Upper lobe of left lung (tissue), 6 donors: ENCODE measurements at regions not wholly inside any gene's neighbourhood (a gene's known extent, or its start where the extent isn't known, plus 50 kb on each side); places are given as distances from the start of the nearest gene placed in this dataset.

Source experiments
- ATAC-seq, 2 donors: fragments of 200-7000 bp; cut with Tn5 transposase; one replicate each; pipeline ENCODE4 v1.9.1; 2022; ENCODE audit warnings: mild to moderate bottlenecking in 2 of 2, moderate library complexity in 2 of 2; ENCODE audit not compliant: low FRiP score in 2 of 2
- DNase-seq, 2 donors: peaks; one replicate each; pipeline ENCODE4 v3.0.0-alpha.2; 2019 to 2020
- H3K27ac ChIP-seq, 4 donors: fragments of 200-600 bp; sonication (generic); one replicate each; pipeline ENCODE4 v1.5.1; 2016 to 2019
- H3K27me3 ChIP-seq, 4 donors: fragments of 200-600 bp; sonication (generic); one replicate each; pipeline ENCODE4 v1.5.1; 2017 to 2019
- H3K36me3 ChIP-seq, 4 donors: fragments of 200-600 bp; sonication (generic); one replicate each; pipeline ENCODE4 v1.5.1; 2016 to 2019
- H3K4me1 ChIP-seq, 4 donors: fragments of 200-600 bp; sonication (generic); one replicate each; pipeline ENCODE4 v1.5.1; 2018 to 2019
- H3K4me3 ChIP-seq, 4 donors: fragments of 200-600 bp; sonication (generic); one replicate each; pipeline ENCODE4 v1.5.1; 2017 to 2019; ENCODE audit warnings: mild to moderate bottlenecking in 2 of 4, moderate library complexity in 1 of 4
- H3K9me3 ChIP-seq, 4 donors: fragments of 200-600 bp; sonication (generic); one replicate each; pipeline ENCODE4 v1.5.1; 2018 to 2019
- CTCF ChIP-seq, 6 experiments: fragments of 450-650 bp in 4 of 6; fragments of 200-600 bp in 2 of 6; sonication (generic) in 2 of 6; IDR thresholded peaks; one replicate each; pipeline ENCODE4 v1.5.1; 2016 to 2019; ENCODE audit warnings: antibody characterized with exemption in 6 of 6
- EP300 ChIP-seq, 4 donors: sonication (generic); formaldehyde crosslinking; IDR thresholded peaks; one replicate each; pipeline ENCODE4 v1.5.1; 2017; ENCODE audit warnings: antibody characterized with exemption in 4 of 4, control low read depth in 2 of 4
- POLR2A ChIP-seq, 4 donors: fragments of 450-650 bp; IDR thresholded peaks; one replicate each; pipeline ENCODE4 v1.5.1; 2016 to 2017; ENCODE audit warnings: antibody characterized with exemption in 4 of 4, mild to moderate bottlenecking in 2 of 4
- POLR2AphosphoS5 ChIP-seq, 2 donors: sonication (generic); formaldehyde crosslinking; IDR thresholded peaks; one replicate each; pipeline ENCODE4 v1.5.1; 2017; ENCODE audit warnings: antibody characterized with exemption in 2 of 2
- WGBS, 2 donors: methylation state at CpG; one replicate each; pipeline ENCODE4 v1.1.5; 2017 to 2018; 5-methylcytosine and 5-hydroxymethylcytosine counted together
- donor health status: DM: no; HTN: no; CAD: no; lungs with moderate emphysema.
- donor health status: DM: no; HTN: yes; CAD: no; lungs with severe emphysema.

GRCh38 chr2:18473241-18474181 is 86.9 kb downstream of the RDH14 start:
- H3K4me3 ChIP-seq: no peak overlapping the region
- no peak for TF ChIP-seq POLR2A (IDR thresholded peaks at IDR 0.05)
- peak; percentile 53 to 57 for TF ChIP-seq POLR2AphosphoS5 (IDR thresholded peaks at IDR 0.05)
- TF ChIP-seq EP300 (IDR thresholded peaks at IDR 0.05): no peak
- no peak for TF ChIP-seq CTCF (IDR thresholded peaks at IDR 0.05)
- peak overlapping the region in 1 of 4 donors; percentile 43 for H3K27ac ChIP-seq
- H3K36me3 ChIP-seq: no peaks in the 10 kb centered on the region
- H3K4me1 ChIP-seq: peaks cover 0 to 4% (median 0%) of the 10 kb centered on the region in 4 donors
- H3K27me3 ChIP-seq: no peaks in the 10 kb centered on the region
- DNase-seq (no peak), ATAC-seq (peak; percentile 69 to 92)
- no peaks in the 10 kb centered on the region for H3K9me3 ChIP-seq
- WGBS, 2 donors: 49 to 56% methylated on average over 9 of the region's 9 CpGs

GRCh38 chr2:18467749-18468360 is 92.6 kb downstream of the RDH14 start:
- ATAC-seq: peak in 1 of 2 donors; percentile 58
- Histone ChIP-seq H3K27me3 (no peaks in the 10 kb centered on the region), H3K4me3 (no peak overlapping the region), H3K36me3 (no peaks in the 10 kb centered on the region), H3K27ac (no peak overlapping the region), H3K9me3 (no peaks in the 10 kb centered on the region), H3K4me1 (no peaks in the 10 kb centered on the region)
- 77 to 81% methylated on average over 5 of the region's 5 CpGs for WGBS, 2 donors
- TF ChIP-seq POLR2AphosphoS5 (IDR thresholded peaks at IDR 0.05) (no peak), POLR2A (IDR thresholded peaks at IDR 0.05) (no peak), CTCF (IDR thresholded peaks at IDR 0.05) (no peak), EP300 (IDR thresholded peaks at IDR 0.05) (peak in 1 of 4 donors; percentile 15)
- no peak for DNase-seq

GRCh38 chr2:18465979-18466378 is 94.5 kb downstream of the RDH14 start:
- TF ChIP-seq EP300 (IDR thresholded peaks at IDR 0.05) (no peak), POLR2A (IDR thresholded peaks at IDR 0.05) (no peak), POLR2AphosphoS5 (IDR thresholded peaks at IDR 0.05) (no peak), CTCF (IDR thresholded peaks at IDR 0.05) (no peak)
- ATAC-seq: no peak
- 89 to 90% methylated on average over 3 of the region's 3 CpGs for WGBS, 2 donors

GRCh38 chr2:18464913-18465312 is 95.5 kb downstream of the RDH14 start:
- no peaks in the 10 kb centered on the region for H3K36me3 ChIP-seq
- no peaks in the 10 kb centered on the region for H3K4me1 ChIP-seq
- no peak overlapping the region for H3K27ac ChIP-seq
- no peaks in the 10 kb centered on the region for H3K27me3 ChIP-seq
- H3K4me3 ChIP-seq: no peak overlapping the region
- TF ChIP-seq EP300 (IDR thresholded peaks at IDR 0.05): no peak
- TF ChIP-seq POLR2A (IDR thresholded peaks at IDR 0.05): no peak
- TF ChIP-seq CTCF (IDR thresholded peaks at IDR 0.05): no peak
- TF ChIP-seq POLR2AphosphoS5 (IDR thresholded peaks at IDR 0.05): no peak
- 74 to 75% methylated on average over 2 of the region's 2 CpGs for WGBS, 2 donors
- ATAC-seq (no peak), DNase-seq (no peak)
- no peaks in the 10 kb centered on the region for H3K9me3 ChIP-seq

More at GRCh38 chr2:18465979-18466378, 94.5 kb downstream of the RDH14 start:
- no peaks in the 10 kb centered on the region for H3K9me3 ChIP-seq
- no peaks in the 10 kb centered on the region for H3K27me3 ChIP-seq
- H3K36me3 ChIP-seq: no peaks in the 10 kb centered on the region
- H3K27ac ChIP-seq: no peak overlapping the region
- H3K4me3 ChIP-seq: no peak overlapping the region
- DNase-seq: no peak
- H3K4me1 ChIP-seq: no peaks in the 10 kb centered on the region
